ENCODE measurements at regions not wholly inside any gene's neighbourhood (a gene's known extent, or its start where the extent isn't known, plus 50 kb on each side); places are given as distances from the start of the nearest gene placed in this dataset.

DNA sequence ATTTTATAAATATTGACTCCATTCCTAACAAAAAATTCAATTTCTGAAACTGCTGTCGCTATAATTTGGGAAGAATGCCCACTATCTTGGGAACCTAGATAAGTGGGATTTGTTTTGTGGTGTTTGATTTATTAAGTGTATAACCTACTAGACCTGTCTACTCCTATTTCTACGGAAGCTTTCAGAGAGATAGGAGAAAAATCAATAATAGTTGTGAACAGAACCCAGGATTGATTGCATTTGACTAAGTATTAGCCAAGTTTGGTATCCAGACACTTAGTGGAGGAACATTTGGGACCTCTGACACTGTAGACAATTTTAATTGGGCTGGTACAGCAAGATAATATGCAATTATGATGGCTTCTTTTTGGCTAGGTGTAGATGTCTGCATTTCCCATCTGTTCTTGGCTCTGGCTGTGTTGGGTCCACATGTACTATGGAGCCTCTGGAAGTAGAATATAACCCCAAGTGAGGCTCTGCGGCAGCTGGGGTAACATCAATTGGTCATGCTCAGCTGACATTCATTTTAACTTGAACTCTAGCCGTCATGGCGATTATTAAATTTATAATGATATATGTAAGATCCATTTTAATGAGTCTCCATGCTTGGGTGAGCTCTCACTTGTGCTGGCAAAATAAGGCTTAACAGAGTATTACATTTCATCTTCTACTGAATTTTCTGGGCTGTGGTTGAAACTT, 111.5 kb upstream of the E2F8 start:
- TF ChIP-seq, protein P1, sequence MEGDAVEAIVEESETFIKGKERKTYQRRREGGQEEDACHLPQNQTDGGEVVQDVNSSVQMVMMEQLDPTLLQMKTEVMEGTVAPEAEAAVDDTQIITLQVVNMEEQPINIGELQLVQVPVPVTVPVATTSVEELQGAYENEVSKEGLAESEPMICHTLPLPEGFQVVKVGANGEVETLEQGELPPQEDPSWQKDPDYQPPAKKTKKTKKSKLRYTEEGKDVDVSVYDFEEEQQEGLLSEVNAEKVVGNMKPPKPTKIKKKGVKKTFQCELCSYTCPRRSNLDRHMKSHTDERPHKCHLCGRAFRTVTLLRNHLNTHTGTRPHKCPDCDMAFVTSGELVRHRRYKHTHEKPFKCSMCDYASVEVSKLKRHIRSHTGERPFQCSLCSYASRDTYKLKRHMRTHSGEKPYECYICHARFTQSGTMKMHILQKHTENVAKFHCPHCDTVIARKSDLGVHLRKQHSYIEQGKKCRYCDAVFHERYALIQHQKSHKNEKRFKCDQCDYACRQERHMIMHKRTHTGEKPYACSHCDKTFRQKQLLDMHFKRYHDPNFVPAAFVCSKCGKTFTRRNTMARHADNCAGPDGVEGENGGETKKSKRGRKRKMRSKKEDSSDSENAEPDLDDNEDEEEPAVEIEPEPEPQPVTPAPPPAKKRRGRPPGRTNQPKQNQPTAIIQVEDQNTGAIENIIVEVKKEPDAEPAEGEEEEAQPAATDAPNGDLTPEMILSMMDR (IDR thresholded peaks at IDR 0.05): no peak
- no peak for TF ChIP-seq POLR2A (IDR thresholded peaks at IDR 0.05)
- TF ChIP-seq POLR2AphosphoS5 (IDR thresholded peaks at IDR 0.05): no peak
- H3K27me3 ChIP-seq (replicated peaks; ENCODE audit: insufficient read depth): peaks cover 23% of the 10 kb centered on the region
- no peak overlapping the region for H3K4me3 ChIP-seq
- intact Hi-C loops (cut with DNase I): no loop called here
- no peak for DNase-seq (ENCODE audit: low spot score)
- H3K9me3 ChIP-seq: no peaks in the 10 kb centered on the region
- H3K27ac ChIP-seq: no peak overlapping the region
- H3K4me1 ChIP-seq (replicated peaks): no peaks in the 10 kb centered on the region
- 82% methylated on average over 5 of the region's 5 CpGs for WGBS
- no peaks in the 10 kb centered on the region for H3K36me3 ChIP-seq

DNA sequence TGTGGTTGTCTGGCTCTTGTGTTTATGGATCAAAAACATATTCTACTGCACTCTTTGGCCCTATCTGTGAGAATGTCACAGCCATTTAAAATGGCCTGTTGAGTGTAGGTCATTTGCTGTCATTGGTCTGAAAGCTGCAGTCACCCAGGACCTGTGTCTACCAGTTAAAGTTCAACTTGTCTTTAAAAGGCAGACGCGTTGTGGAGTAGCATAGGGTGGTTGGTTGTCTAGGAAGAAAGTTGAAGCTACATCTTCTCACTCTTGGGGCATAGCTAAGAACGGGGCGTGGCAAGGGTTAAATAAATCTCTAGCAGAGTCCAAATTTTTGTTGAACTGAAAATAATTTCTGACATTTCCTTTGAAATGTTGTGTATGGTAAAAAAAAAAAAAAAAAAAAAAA, 110.7 kb upstream of the E2F8 start:
- WGBS: 89% methylated on average over 4 of the region's 4 CpGs

DNA sequence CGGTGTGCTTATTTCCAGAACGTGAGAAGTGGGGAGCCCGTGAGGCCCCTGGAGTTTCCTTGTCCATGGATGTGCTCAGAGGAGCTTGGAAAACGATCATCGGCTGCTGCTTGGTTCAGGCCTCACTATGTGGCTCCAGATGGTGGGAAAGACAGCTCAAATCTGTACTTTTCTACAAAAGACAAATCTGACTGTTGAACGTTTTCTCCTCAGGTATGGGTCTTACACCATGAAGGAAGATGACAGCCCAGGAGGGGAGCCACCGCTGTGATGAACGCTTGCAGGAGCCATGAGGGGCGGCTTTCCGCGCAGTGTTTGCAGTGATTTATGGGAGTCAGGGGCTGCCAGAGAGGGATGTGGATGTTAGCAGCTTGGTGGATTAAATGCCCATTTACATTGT, 109.4 kb upstream of the E2F8 start:
- WGBS: 75% methylated on average over 11 of the region's 11 CpGs
- intact Hi-C loops (cut with DNase I): no loop called here
- Histone ChIP-seq H3K4me3 (no peak overlapping the region), H3K4me1 (replicated peaks) (no peaks in the 10 kb centered on the region), H3K27ac (no peak overlapping the region), H3K9me3 (no peaks in the 10 kb centered on the region), H3K27me3 (replicated peaks; ENCODE audit: insufficient read depth) (peaks cover 35% of the 10 kb centered on the region), H3K36me3 (no peaks in the 10 kb centered on the region)
- TF ChIP-seq POLR2A (IDR thresholded peaks at IDR 0.05): no peak
- TF ChIP-seq POLR2AphosphoS5 (IDR thresholded peaks at IDR 0.05): no peak
- TF ChIP-seq, protein P1 (IDR thresholded peaks at IDR 0.05): no peak
- DNase-seq (ENCODE audit: low spot score): no peak

More for the DNA sequence above, 110.7 kb upstream of the E2F8 start:
- TF ChIP-seq, protein P1 (IDR thresholded peaks at IDR 0.05): no peak
- TF ChIP-seq POLR2A (IDR thresholded peaks at IDR 0.05) (no peak), POLR2AphosphoS5 (IDR thresholded peaks at IDR 0.05) (no peak)
- H3K27me3 ChIP-seq (replicated peaks; ENCODE audit: insufficient read depth): peaks cover 28% of the 10 kb centered on the region
- H3K9me3 ChIP-seq: no peaks in the 10 kb centered on the region
- H3K4me1 ChIP-seq (replicated peaks): no peaks in the 10 kb centered on the region
- H3K4me3 ChIP-seq: no peak overlapping the region
- H3K36me3 ChIP-seq: no peaks in the 10 kb centered on the region
- intact Hi-C loops (cut with DNase I): no loop called here
- no peak overlapping the region for H3K27ac ChIP-seq
- no peak for DNase-seq (ENCODE audit: low spot score)

DNA sequence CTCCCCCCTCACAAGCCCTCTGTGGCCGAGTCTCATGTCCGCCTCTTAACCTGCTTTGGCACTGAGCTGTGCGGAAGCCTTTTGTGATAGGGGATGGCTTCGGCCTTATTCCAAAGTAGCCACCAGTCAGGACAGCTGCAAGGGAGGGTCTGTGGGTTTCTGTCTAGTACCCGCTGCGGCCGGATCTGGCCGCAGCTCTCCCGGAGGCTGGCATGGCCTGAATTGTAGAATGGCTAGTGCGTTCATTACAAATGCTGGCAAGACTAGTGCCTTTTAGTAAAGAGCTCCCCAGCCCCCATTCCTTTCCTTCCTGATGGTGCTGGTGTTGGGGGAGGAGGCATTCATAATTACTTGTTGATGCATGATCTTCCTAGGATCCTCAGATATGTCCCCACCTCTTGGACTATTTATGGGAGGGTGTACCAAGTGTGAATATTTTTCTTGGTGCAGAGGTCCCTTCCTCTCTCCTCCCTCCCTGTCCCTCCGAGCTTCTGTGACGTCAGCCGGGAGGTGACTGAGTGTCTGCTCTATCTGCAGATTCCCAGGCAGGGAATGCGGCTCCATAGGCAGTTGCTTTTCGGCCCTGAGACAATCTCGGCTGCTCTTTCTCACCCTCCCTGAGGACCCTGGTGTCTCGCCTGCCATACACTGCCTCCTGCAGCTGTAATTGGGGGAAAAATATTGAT, 108.7 kb upstream of the E2F8 start:
- TF ChIP-seq, protein P1 (IDR thresholded peaks at IDR 0.05): no peak
- TF ChIP-seq POLR2AphosphoS5 (IDR thresholded peaks at IDR 0.05) (no peak), POLR2A (IDR thresholded peaks at IDR 0.05) (no peak)
- no peak overlapping the region for H3K27ac ChIP-seq
- 58% methylated on average over 17 of the region's 17 CpGs for WGBS
- H3K27me3 ChIP-seq (replicated peaks; ENCODE audit: insufficient read depth): peaks cover 37% of the 10 kb centered on the region
- intact Hi-C loops (cut with DNase I): no loop called here
- no peak for DNase-seq (ENCODE audit: low spot score)
- H3K36me3 ChIP-seq: no peaks in the 10 kb centered on the region
- no peak overlapping the region for H3K4me3 ChIP-seq
- no peaks in the 10 kb centered on the region for H3K9me3 ChIP-seq
- no peaks in the 10 kb centered on the region for H3K4me1 ChIP-seq (replicated peaks)

DNA sequence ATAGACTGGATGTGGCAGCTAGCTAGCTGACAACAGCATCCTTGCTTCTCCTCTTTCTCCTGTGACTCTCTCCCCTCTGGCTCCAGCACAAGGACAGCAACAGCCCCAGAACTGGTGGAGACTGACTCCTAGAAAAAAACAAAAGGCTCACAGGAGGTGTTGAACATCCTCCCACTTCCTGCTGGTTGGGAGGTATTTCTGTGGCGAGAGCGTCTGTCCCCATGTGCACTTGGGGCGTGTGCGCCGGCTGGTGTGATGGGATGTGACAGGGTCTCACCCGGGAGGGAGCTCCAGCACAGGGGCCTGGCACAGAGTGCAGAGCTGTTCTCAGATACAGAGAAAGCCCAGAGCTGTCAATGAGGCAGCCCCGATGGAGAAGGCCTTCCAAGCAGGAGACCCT, 107.2 kb upstream of the E2F8 start:
- Histone ChIP-seq H3K36me3 (no peaks in the 10 kb centered on the region), H3K4me1 (replicated peaks) (no peaks in the 10 kb centered on the region), H3K27me3 (replicated peaks; ENCODE audit: insufficient read depth) (peaks cover 37% of the 10 kb centered on the region), H3K9me3 (no peaks in the 10 kb centered on the region), H3K4me3 (no peak overlapping the region), H3K27ac (no peak overlapping the region)
- WGBS: 61% methylated on average over 7 of the region's 7 CpGs
- intact Hi-C loops (cut with DNase I): no loop called here
- TF ChIP-seq POLR2A (IDR thresholded peaks at IDR 0.05) (no peak), POLR2AphosphoS5 (IDR thresholded peaks at IDR 0.05) (no peak)
- TF ChIP-seq, protein P1 (IDR thresholded peaks at IDR 0.05): no peak
- DNase-seq (ENCODE audit: low spot score): no peak

Measured in prostate gland (tissue), 2 donors.